ENCODE measurements at regions not wholly inside any gene's neighbourhood (a gene's known extent, or its start where the extent isn't known, plus 50 kb on each side); places are given as distances from the start of the nearest gene placed in this dataset.
"Not testable (repeated sequence)": the region's sequence is repeated elsewhere in the genome, so short reads cannot be mapped to it uniquely, and the experiment has no call there.

- DNase-seq (ENCODE audit: low spot score) (no peak), FAIRE-seq (no peak)
These were observed 51.8 kb upstream of the PMAIP1 start for GRCh38 chr18:59848002-59848401.

- not testable (repeated sequence) for DNase-seq (ENCODE audit: low spot score); FAIRE-seq
These were observed 52.3 kb upstream of the PMAIP1 start for GRCh38 chr18:59847491-59847846.

DNA sequence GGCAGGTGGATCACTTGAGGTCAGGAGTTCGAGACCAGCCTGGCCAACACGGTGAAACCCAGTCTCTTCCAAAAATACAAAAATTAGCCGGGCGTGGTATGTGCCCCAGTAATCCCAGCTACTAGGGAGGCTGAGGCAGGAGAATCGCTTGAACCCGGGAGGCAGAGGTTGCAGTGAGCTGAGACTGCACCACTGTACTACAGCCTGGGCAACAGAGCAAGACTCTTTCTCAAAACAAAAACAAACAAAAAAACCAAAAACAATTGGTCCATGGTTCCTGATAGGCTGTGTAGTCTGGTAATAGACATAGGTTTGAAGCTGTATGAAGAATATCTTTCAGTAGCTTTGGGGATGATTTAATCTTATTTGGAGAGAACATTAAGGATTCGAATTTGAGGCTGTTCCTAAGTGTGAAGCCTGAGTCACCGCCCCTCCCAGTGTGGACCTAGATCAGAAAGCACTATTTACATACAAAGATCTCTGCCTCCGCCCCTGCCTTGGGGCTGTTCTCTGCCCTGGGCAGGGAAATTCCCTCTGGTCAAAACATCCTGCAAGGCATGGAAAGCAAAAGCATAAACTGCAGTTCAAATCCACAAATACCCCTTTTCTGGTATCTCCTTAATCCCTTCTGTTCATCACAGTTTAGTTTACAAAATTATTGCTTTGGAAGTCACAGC is 52.8 kb upstream of the PMAIP1 start:
- FAIRE-seq: no peak
- DNase-seq (ENCODE audit: low spot score): no peak

- no peak for FAIRE-seq
These were observed 56.8 kb upstream of the PMAIP1 start for GRCh38 chr18:59842947-59843346.

GRCh38 chr18:59839931-59840685 is 59.7 kb upstream of the PMAIP1 start:
- DNase-seq (ENCODE audit: low spot score) (no peak), FAIRE-seq (no peak)

More at GRCh38 chr18:59842947-59843346, 56.8 kb upstream of the PMAIP1 start:
- no peak for DNase-seq (ENCODE audit: low spot score)

GRCh38 chr18:59839246-59839645 is 60.5 kb upstream of the PMAIP1 start:
- DNase-seq (ENCODE audit: low spot score): no peak
- FAIRE-seq: no peak

DNA sequence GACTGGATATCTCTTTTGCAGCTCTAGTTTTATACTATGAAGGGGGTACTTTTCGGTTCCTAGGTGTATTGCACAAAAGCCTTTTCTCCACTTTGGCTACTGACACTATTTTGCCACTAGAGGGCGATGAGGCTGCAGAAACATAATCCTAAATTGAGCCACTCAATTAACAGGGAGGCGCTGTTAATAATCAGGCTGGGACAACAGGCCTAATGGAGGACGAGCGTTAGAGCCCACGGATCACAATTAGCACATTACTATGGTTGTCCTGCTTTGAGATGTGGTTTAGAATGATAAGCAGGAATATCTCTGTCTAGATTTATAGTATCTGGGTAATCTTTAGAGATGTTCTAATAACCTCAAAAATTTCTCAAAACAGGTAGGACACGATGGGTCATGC is 62.2 kb upstream of the PMAIP1 start:
- peak; percentile 57 for DNase-seq (ENCODE audit: low spot score)
- no peak for FAIRE-seq

DNA sequence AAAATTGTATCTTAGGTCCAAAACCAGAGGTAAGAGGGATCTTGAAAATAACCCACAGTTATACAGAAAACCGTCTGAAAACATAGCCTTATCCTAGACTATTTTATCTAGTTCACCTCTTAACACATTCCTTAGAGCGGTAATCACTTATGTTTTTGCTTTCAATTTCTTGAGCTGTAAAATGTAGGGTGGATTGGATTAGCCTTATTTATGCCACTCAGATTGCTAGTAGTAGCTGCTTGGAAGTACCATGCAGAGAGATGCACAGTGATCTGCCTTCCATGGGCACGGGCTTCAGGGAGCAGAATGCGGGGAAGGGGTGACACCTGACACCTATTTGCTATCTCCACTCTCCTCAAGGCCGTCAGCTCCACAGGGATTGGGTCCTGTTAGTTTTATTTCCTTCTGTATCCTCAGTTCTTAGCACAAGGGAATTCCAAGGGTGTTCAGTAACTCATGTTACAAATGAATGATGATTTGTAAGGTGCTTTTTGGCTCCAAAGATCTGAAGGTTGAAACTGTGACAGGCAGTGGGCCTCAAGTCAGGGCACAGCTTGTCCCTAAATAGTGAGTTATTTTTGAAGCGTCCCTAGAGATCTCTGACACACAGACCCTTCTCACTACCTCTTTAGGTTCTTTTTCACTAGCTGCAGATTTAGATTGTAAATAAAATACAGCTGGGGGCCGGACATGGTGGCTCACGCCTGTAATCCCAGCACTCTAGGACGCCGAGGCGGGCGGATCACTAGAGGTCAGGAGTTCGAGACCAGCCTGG is 64.0 kb upstream of the PMAIP1 start:
- DNase-seq (ENCODE audit: low spot score) (no peak), FAIRE-seq (no peak)

- DNase-seq (ENCODE audit: low spot score) (no peak), FAIRE-seq (no peak)
These were observed 65.5 kb upstream of the PMAIP1 start for GRCh38 chr18:59834267-59834666.

- FAIRE-seq (no peak), DNase-seq (ENCODE audit: low spot score) (no peak)
These were observed 66.0 kb upstream of the PMAIP1 start for GRCh38 chr18:59833785-59834184.

DNA sequence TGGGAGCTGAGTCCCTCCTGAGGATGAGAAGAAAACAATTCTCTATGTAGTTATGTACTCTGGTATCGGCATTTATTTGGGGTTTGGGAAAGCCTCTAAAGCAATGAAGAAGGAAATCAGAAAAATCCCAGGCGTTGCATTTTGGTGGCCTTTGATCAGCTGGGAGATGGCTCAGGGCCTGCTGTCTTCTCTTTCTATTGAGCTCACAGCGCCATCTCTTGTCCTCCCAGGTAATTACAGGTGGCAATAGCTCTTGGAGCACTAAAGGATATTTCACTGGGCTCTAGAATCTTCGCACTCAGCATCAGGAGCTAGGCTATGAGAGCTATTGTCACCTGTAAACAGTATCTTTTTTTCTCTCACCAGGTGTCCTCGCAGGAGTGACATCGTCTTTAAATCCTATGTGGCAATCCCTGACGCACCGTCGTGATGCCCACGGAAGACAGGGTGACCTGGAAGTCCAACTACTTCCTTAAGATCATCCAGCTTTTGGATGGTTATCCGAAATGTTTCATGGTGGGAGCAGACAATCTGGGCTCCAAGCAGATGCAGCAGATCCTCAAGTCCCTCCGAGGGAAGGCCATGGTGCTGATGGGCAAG is 76.1 kb upstream of the PMAIP1 start:
- DNase-seq (ENCODE audit: low spot score) (peak; percentile 62), FAIRE-seq (no peak)

- FAIRE-seq (no peak), DNase-seq (ENCODE audit: low spot score) (no peak)
These were observed 76.9 kb upstream of the PMAIP1 start for GRCh38 chr18:59822612-59823550.

GRCh38 chr18:59821983-59822382 is 77.8 kb upstream of the PMAIP1 start:
- DNase-seq (ENCODE audit: low spot score) (no peak), FAIRE-seq (no peak)

GRCh38 chr18:59820663-59821062 is 79.1 kb upstream of the PMAIP1 start:
- DNase-seq (ENCODE audit: low spot score): no peak
- no peak for FAIRE-seq

GRCh38 chr18:59818769-59819168 is 81.0 kb upstream of the PMAIP1 start:
- DNase-seq (ENCODE audit: low spot score) (no peak), FAIRE-seq (no peak)

DNA sequence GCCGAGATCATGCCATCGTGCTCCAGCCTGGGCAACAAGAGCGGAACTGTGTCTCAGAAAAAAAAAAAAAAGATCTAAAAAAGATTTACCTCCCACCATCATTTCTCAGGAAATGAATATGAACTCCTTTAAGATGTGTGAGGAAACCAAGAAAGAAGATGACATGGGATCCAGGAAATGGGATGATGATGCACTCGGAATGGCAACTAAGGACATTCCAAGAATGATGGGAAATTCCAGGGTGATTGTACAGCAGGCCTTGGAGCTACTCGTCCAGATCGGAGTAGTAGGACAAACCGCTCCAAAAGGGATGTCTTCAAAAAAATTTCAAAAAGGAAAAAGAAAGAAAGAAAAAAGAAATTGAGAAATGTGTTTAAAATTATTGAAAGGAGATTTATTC is 84.9 kb upstream of the PMAIP1 start:
- FAIRE-seq (no peak), DNase-seq (ENCODE audit: low spot score) (peak; percentile 21)

- DNase-seq (ENCODE audit: low spot score): no peak
- FAIRE-seq: no peak
These were observed 85.9 kb upstream of the PMAIP1 start for GRCh38 chr18:59813942-59814341.

- FAIRE-seq: no peak
- no peak for DNase-seq (ENCODE audit: low spot score)
These were observed 88.9 kb upstream of the PMAIP1 start for GRCh38 chr18:59810735-59811520.

- DNase-seq (ENCODE audit: low spot score): no peak
- no peak for FAIRE-seq
These were observed 89.6 kb upstream of the PMAIP1 start for GRCh38 chr18:59810183-59810582.

DNA sequence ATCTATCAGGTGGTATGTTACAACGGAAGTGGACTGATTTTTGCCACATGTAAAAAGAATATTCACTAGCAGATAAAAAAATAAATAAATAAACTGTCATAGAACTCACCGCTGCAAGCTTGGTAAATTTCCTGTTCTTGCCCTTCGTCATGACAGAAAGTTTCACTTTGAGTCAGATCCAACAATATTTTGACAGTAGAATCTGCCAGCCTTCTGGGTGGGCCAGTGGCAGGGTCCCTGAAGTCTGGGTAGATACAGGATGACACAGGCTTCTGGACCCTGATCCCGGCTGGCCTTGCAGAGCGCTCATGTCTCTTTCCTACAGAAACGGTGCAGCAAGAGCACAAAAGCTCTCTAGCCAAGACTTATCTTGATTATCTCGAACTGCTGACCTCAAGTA is 97.8 kb upstream of the PMAIP1 start:
- FAIRE-seq: no peak

More for the DNA sequence above, 97.8 kb upstream of the PMAIP1 start:
- no peak for DNase-seq (ENCODE audit: low spot score)
